Fibroblast of lung (primary cell): ENCODE measurements at regions not wholly inside any gene's neighbourhood (a gene's known extent, or its start where the extent isn't known, plus 50 kb on each side); places are given as distances from the start of the nearest gene placed in this dataset.

Source experiments
- DNase-seq, 2 donors: peaks; one replicate each; pipeline versions ENCODE4 v3.0.0 to v3.0.0-alpha.2; 2010; ENCODE audit warnings: low read depth in 2 of 2
- H2AFZ ChIP-seq: 2 replicates; pipeline ENCODE4 v1.5.1; 2012; ENCODE audit warnings: low read length, control low read depth, inconsistent platforms
- H3K27ac ChIP-seq: 2 replicates; pipeline ENCODE4 v1.5.1; 2011; ENCODE audit warnings: low read length, control low read depth; ENCODE audit not compliant: insufficient read depth
- H3K27me3 ChIP-seq: 2 replicates; pipeline ENCODE4 v1.5.1; 2011; ENCODE audit warnings: mild to moderate bottlenecking, low read length; ENCODE audit not compliant: control insufficient read depth, insufficient read depth
- H3K36me3 ChIP-seq: 2 replicates; pipeline ENCODE4 v1.5.1; 2011; ENCODE audit warnings: low read length; ENCODE audit not compliant: control insufficient read depth, insufficient read depth
- H3K4me1 ChIP-seq: 2 replicates; pipeline ENCODE4 v1.5.1; 2011; ENCODE audit warnings: low read length; ENCODE audit not compliant: control insufficient read depth, insufficient read depth; ENCODE audit errors: extremely low read depth
- H3K4me2 ChIP-seq: 2 replicates; pipeline ENCODE4 v1.5.1; 2011; ENCODE audit warnings: low read length, control low read depth; ENCODE audit not compliant: insufficient read depth; ENCODE audit errors: extremely low read depth
- H3K4me3 ChIP-seq, 4 experiments: fragments of 200-600 bp in 1 of 4; sonication (generic) in 1 of 4; replicated peaks in 1 of 4; 2 replicates each; pipeline ENCODE4 v1.5.1; 2011 to 2016; ENCODE audit warnings: low read length in 4 of 4, low read depth in 3 of 4, mild to moderate bottlenecking in 3 of 4, control low read depth in 2 of 4, inconsistent platforms in 1 of 4, mixed read lengths in 1 of 4; ENCODE audit not compliant: insufficient read depth in 1 of 4; ENCODE audit errors: control extremely low read depth in 1 of 4
- H3K79me2 ChIP-seq: 2 replicates; pipeline ENCODE4 v1.5.1; 2012; ENCODE audit warnings: mild to moderate bottlenecking, low read length, inconsistent platforms; ENCODE audit not compliant: control insufficient read depth, insufficient read depth
- H3K9ac ChIP-seq: 2 replicates; pipeline ENCODE4 v1.5.1; 2011; ENCODE audit warnings: mild to moderate bottlenecking, low read length, control low read depth; ENCODE audit not compliant: insufficient read depth
- H3K9me3 ChIP-seq: 2 replicates; pipeline ENCODE4 v1.5.1; 2012; ENCODE audit warnings: low read depth, low read length; ENCODE audit not compliant: control insufficient read depth, insufficient read depth
- H4K20me1 ChIP-seq: 2 replicates; pipeline ENCODE4 v1.5.1; 2011; ENCODE audit warnings: low read length; ENCODE audit not compliant: control insufficient read depth, insufficient read depth; ENCODE audit errors: extremely low read depth
- EZH2 ChIP-seq: IDR thresholded peaks from 2 replicates; pipeline ENCODE4 v1.5.1; 2012; ENCODE audit warnings: low read length, control low read depth, mild to moderate bottlenecking; ENCODE audit errors: missing control alignments
- TF ChIP-seq, protein P1 (sequence below), 2 donors: IDR thresholded peaks in 1 of 2; conservative IDR thresholded peaks in 1 of 2; 1 replicate in 1 of 2; 2 replicates in 1 of 2; pipeline ENCODE4 v1.5.1; 2011 to 2012; ENCODE audit warnings: low read length in 2 of 2, control low read depth in 1 of 2, inconsistent platforms in 1 of 2, low read depth in 1 of 2, mild to moderate bottlenecking in 1 of 2

DNA sequence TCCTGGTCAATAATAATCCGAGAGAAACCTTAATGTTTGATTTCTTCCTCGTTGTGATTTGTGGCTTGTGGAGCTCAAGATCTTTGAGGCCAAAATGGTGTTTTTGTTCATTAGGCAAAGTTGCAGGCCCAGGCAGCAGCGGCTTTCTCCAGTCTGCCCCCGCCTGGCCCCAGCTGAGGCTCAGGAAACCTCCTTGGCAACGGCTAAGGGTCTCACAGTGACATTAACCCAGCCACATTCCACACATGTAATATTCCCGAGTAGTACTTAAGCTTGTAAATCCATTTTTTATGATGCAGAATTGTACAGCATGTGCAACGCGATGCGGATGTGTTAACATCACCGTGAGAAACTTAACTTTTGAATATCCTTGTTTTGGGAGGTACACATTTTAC lies 200.1 kb downstream of the BCL11A start:
- no peaks in the 10 kb centered on the region for H3K79me2 ChIP-seq
- no peaks in the 10 kb centered on the region for H3K36me3 ChIP-seq
- H3K4me2 ChIP-seq, result no peak overlapping the region

DNA sequence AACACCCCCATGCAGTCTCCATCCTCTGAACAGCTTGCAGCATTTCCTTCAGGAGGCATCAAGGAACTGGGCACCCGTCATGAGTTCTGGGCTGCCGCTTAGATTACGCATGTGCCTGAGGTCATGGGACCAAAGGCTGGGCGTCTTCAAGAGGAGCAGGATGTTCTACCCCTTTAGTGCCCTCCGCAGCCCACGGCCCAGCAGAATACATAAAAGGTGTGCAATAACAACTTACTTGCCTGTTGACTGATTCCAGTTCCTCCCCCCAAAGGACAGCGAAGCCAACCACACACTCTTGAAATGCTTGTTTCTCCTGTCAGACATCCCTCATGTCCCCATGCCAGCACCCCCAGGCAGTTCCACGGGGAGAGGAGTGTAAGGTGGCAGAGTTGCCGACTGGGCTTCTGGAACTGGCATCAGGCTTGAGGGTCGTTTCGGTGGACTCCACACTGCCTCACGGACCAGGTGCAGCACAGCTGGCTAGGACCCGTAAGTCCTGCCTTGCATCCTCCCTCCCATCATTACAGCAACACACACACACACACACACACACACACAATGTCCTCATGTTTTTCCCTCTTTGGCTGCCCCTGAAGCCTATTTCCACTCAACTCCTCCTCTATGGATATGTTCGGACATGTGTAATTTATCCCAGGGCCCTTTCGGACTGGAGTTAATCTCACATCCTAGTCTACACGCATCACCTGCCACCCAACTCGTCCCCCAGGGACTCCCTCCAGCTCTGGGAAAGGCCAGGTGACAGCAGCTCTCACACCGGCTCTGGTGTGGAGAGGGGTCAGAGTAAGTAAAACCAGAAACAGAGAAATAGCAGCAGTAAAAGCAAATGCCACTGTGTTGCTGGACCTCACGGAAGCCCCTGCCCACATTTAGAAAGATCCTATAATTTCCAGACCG lies 200.7 kb downstream of the BCL11A start:
- Histone ChIP-seq H3K79me2 (no peaks in the 10 kb centered on the region), H3K36me3 (no peaks in the 10 kb centered on the region), H3K27ac (no peak overlapping the region), H2AFZ (no peak overlapping the region), H3K4me2 (no peak overlapping the region), H3K9ac (no peak overlapping the region), H3K9me3 (no peaks in the 10 kb centered on the region), H3K4me1 (no peaks in the 10 kb centered on the region), H3K4me3 (no peak overlapping the region), H3K27me3 (no peaks in the 10 kb centered on the region), H4K20me1 (no peaks in the 10 kb centered on the region)
- DNase-seq, result no peak
- TF ChIP-seq, protein P1, sequence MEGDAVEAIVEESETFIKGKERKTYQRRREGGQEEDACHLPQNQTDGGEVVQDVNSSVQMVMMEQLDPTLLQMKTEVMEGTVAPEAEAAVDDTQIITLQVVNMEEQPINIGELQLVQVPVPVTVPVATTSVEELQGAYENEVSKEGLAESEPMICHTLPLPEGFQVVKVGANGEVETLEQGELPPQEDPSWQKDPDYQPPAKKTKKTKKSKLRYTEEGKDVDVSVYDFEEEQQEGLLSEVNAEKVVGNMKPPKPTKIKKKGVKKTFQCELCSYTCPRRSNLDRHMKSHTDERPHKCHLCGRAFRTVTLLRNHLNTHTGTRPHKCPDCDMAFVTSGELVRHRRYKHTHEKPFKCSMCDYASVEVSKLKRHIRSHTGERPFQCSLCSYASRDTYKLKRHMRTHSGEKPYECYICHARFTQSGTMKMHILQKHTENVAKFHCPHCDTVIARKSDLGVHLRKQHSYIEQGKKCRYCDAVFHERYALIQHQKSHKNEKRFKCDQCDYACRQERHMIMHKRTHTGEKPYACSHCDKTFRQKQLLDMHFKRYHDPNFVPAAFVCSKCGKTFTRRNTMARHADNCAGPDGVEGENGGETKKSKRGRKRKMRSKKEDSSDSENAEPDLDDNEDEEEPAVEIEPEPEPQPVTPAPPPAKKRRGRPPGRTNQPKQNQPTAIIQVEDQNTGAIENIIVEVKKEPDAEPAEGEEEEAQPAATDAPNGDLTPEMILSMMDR (conservative IDR thresholded peaks at IDR 0.05 in 1 of 2, IDR thresholded peaks at IDR 0.05 in 1 of 2; ENCODE audit: low read depth in 1 of 2, low read length in 2 of 2), result no peak
- no peak for TF ChIP-seq EZH2

More for the DNA sequence above, 200.1 kb downstream of the BCL11A start:
- Histone ChIP-seq H3K27me3 (no peaks in the 10 kb centered on the region), H3K27ac (no peak overlapping the region), H3K4me3 (no peak overlapping the region), H4K20me1 (no peaks in the 10 kb centered on the region), H3K9ac (no peak overlapping the region), H3K9me3 (no peaks in the 10 kb centered on the region), H2AFZ (no peak overlapping the region), H3K4me1 (no peaks in the 10 kb centered on the region)
- DNase-seq, result no peak
- TF ChIP-seq, protein P1 (conservative IDR thresholded peaks at IDR 0.05 in 1 of 2, IDR thresholded peaks at IDR 0.05 in 1 of 2; ENCODE audit: low read depth in 1 of 2, low read length in 2 of 2), result no peak
- TF ChIP-seq EZH2, result no peak

DNA sequence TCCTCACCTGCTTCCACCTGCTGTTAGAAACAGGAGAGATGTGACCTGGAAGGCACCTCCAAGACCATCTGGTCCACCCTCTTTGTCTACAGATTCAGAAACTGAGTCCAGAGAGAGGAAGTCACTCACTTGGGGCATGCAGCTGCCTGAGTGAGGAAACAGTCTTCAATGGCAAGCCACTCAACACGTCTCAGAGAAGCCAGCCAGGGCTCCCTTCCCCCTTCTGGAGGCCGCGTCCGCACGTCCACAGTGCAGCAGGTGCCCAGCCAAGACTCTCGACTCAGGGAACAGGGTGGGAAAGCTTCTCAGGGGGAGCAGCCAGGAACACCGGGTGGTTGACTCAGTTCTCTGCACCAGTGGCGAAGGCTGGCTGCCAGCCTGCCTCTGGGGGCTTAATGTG lies 201.7 kb downstream of the BCL11A start:
- Histone ChIP-seq H3K4me2 (no peak overlapping the region), H4K20me1 (no peaks in the 10 kb centered on the region), H3K79me2 (no peaks in the 10 kb centered on the region), H3K27me3 (no peaks in the 10 kb centered on the region), H3K9me3 (no peaks in the 10 kb centered on the region), H3K4me1 (no peaks in the 10 kb centered on the region), H3K4me3 (no peak overlapping the region), H3K27ac (no peak overlapping the region), H2AFZ (no peak overlapping the region), H3K9ac (no peak overlapping the region), H3K36me3 (no peaks in the 10 kb centered on the region)
- no peak for DNase-seq
- TF ChIP-seq, protein P1 (conservative IDR thresholded peaks at IDR 0.05 in 1 of 2, IDR thresholded peaks at IDR 0.05 in 1 of 2; ENCODE audit: low read depth in 1 of 2, low read length in 2 of 2), result no peak
- no peak for TF ChIP-seq EZH2
